GM12878 (cell line): ENCODE measurements at regions not wholly inside any gene's neighbourhood (a gene's known extent, or its start where the extent isn't known, plus 50 kb on each side); places are given as distances from the start of the nearest gene placed in this dataset.

Source experiments
- ATAC-seq: fragments of 200-7000 bp; cut with Tn5 transposase; 3 replicates; pipeline ENCODE4 v1.9.1; 2020; ENCODE audit warnings: mild to moderate bottlenecking, moderate library complexity
- BruUV-seq: library from RNA; stranded (reverse); fragments of 400-500 nt; replicated peaks from 2 replicates; lab custom pipeline; 2021; lab: Mats Ljungman, UMichigan
- CTCF ChIA-PET: fragments of 300-600 bp; sonication (Branson Sonifier 250); formaldehyde crosslinking; extraction: SDS; loops from one replicate; lab custom pipeline; 2021; ENCODE audit warnings: inconsistent platforms; lab: Yijun Ruan, JAX
- POLR2A ChIA-PET: fragments of 350-600 bp; formaldehyde crosslinking; extraction: SDS; loops from one replicate; lab custom pipeline; 2021; ENCODE audit warnings: inconsistent platforms; lab: Charles Lee
- RAD21 ChIA-PET: fragments of 300-600 bp; sonication (Branson Sonifier 250); formaldehyde crosslinking; loops from one replicate; lab custom pipeline; 2023; ENCODE audit warnings: antibody characterized with exemption; ENCODE audit not compliant: unreplicated experiment; lab: Charles Lee
- SMC1A ChIA-PET: fragments of 300-600 bp; sonication (Branson Sonifier 250); formaldehyde crosslinking; loops from one replicate; lab custom pipeline; 2023; ENCODE audit not compliant: unreplicated experiment, uncharacterized antibody; lab: Charles Lee
- DNase-seq: peaks from one replicate; pipeline ENCODE4 v3.0.0-alpha.2; 2011; ENCODE audit warnings: low read depth, low spot score
- FAIRE-seq: peaks from 3 replicates; lab custom pipeline; 2011; peaks lifted over from hg19 to GRCh38; lab: Jason Lieb, UNC
- H2AFZ ChIP-seq: 2 replicates; pipeline ENCODE4 v1.6.0; 2011; ENCODE audit warnings: low read depth, low read length, control low read depth; ENCODE audit not compliant: control insufficient read depth
- H3K27ac ChIP-seq: 2 replicates; pipeline ENCODE4 v1.5.1; 2011; ENCODE audit warnings: control low read depth; ENCODE audit not compliant: control insufficient read depth, insufficient read depth
- H3K27me3 ChIP-seq, 2 experiments: replicated peaks in 1 of 2; 2 replicates each; pipeline versions ENCODE4 v1.6.0 to v1.6.1; 2011; ENCODE audit warnings: low read length in 1 of 2; ENCODE audit not compliant: control insufficient read depth in 2 of 2, insufficient read depth in 2 of 2
- H3K36me3 ChIP-seq, 2 experiments: 2 replicates each; pipeline ENCODE4 v1.5.1; 2011; ENCODE audit warnings: low read length in 1 of 2; ENCODE audit not compliant: control insufficient read depth in 2 of 2, insufficient read depth in 2 of 2
- H3K4me1 ChIP-seq: 2 replicates; pipeline ENCODE4 v1.6.1; 2011; ENCODE audit warnings: mild to moderate bottlenecking, low read length, moderate library complexity, mixed read lengths; ENCODE audit not compliant: control insufficient read depth, insufficient read depth
- H3K4me2 ChIP-seq: 2 replicates; pipeline ENCODE4 v1.6.0; 2011; ENCODE audit warnings: control low read depth; ENCODE audit not compliant: control insufficient read depth, insufficient read depth
- H3K4me3 ChIP-seq: fragments of 200-600 bp; sonication (generic); 2 replicates; pipeline ENCODE4 v1.5.1; 2016
- H3K79me2 ChIP-seq: 2 replicates; pipeline ENCODE4 v1.6.0; 2011; ENCODE audit warnings: low read length; ENCODE audit not compliant: control insufficient read depth, insufficient read depth
- H3K9ac ChIP-seq: 2 replicates; pipeline ENCODE4 v1.8.0; 2011; ENCODE audit warnings: low read length, control low read depth, mixed read lengths; ENCODE audit not compliant: control insufficient read depth, insufficient read depth
- H3K9me3 ChIP-seq: replicated peaks from 3 replicates; pipeline ENCODE4 v1.5.1; 2011; ENCODE audit warnings: mild to moderate bottlenecking, low read length; ENCODE audit not compliant: control insufficient read depth, insufficient read depth
- H4K20me1 ChIP-seq: 2 replicates; pipeline ENCODE4 v1.6.0; 2011; ENCODE audit not compliant: control insufficient read depth, insufficient read depth
- BCL11A ChIP-seq: IDR thresholded peaks from 2 replicates; pipeline ENCODE4 v1.6.1; 2011; ENCODE audit warnings: low read depth, low read length
- BMI1 ChIP-seq: fragments of 450-650 bp; IDR thresholded peaks from 2 replicates; pipeline ENCODE4 v1.6.1; 2016; ENCODE audit warnings: mild to moderate bottlenecking, moderate library complexity, borderline replicate concordance
- CHD2 ChIP-seq: IDR thresholded peaks from 2 replicates; pipeline ENCODE4 v1.6.1; 2011; ENCODE audit warnings: low read depth, low read length, improper control_type of control experiment, borderline replicate concordance
- CHD4 ChIP-seq: fragments of 200-600 bp; sonication (generic); IDR thresholded peaks from 2 replicates; pipeline ENCODE4 v1.6.1; 2016; ENCODE audit warnings: mild to moderate bottlenecking
- CREM ChIP-seq: IDR thresholded peaks from 2 replicates; pipeline ENCODE4 v1.6.1; 2014; ENCODE audit warnings: antibody characterized with exemption, low read depth
- DPF2 ChIP-seq: fragments of 450-650 bp; IDR thresholded peaks from 2 replicates; pipeline ENCODE4 v1.6.1; 2017; ENCODE audit warnings: mild to moderate bottlenecking
- FOXM1 ChIP-seq: IDR thresholded peaks from 2 replicates; pipeline ENCODE4 v1.6.1; 2012; ENCODE audit warnings: low read depth, mild to moderate bottlenecking, inconsistent platforms, low read length, moderate library complexity
- GATAD2B ChIP-seq: fragments of 450-650 bp; conservative IDR thresholded peaks from 2 replicates; pipeline ENCODE4 v1.6.1; 2017; ENCODE audit warnings: low read depth, mild to moderate bottlenecking, moderate library complexity
- NFYB ChIP-seq: IDR thresholded peaks from 2 replicates; pipeline ENCODE4 v1.6.1; 2011; ENCODE audit warnings: low read depth, mild to moderate bottlenecking, low read length, improper control_type of control experiment, moderate library complexity; ENCODE audit not compliant: insufficient read depth
- RBBP5 ChIP-seq: fragments of 200-600 bp; sonication (generic); conservative IDR thresholded peaks from 2 replicates; pipeline ENCODE4 v1.6.1; 2016
- RCOR1 ChIP-seq: conservative IDR thresholded peaks from 2 replicates; pipeline ENCODE4 v1.6.1; 2012; ENCODE audit warnings: low read depth, low read length, improper control_type of control experiment
- SIN3A ChIP-seq: IDR thresholded peaks from 2 replicates; pipeline ENCODE4 v1.6.1; 2012; ENCODE audit warnings: low read depth, low read length, improper control_type of control experiment
- TCF7 ChIP-seq: IDR thresholded peaks from 2 replicates; pipeline ENCODE4 v1.6.1; 2014; ENCODE audit warnings: antibody characterized with exemption, borderline replicate concordance
- WGBS: methylation state at CpG from one replicate; pipeline ENCODE4 v1.1.6; 2016; ENCODE audit warnings: low lambda C conversion rate; ENCODE audit not compliant: insufficient replicate concordance, insufficient coverage; ENCODE audit errors: missing lambda C conversion rate; 5-methylcytosine and 5-hydroxymethylcytosine counted together
- in situ Hi-C: fragments of 300-500 bp; cut with MboI; formaldehyde crosslinking; loops from 9 replicates; pipeline ENCODE4 v1.14.3; 2018; ENCODE audit warnings: mixed read lengths
- intact Hi-C: fragments of 100-400 bp; cut with micrococcal nuclease; formaldehyde crosslinking; loops from one replicate; pipeline ENCODE4 v1.14.2; 2022; ENCODE audit not compliant: unreplicated experiment
- TF ChIP-seq, protein P1 (sequence below): fragments of 450-650 bp; IDR thresholded peaks from 2 replicates; pipeline ENCODE4 v1.6.1; 2017; ENCODE audit warnings: mild to moderate bottlenecking
- TF ChIP-seq, protein P2 (sequence below): IDR thresholded peaks from 2 replicates; pipeline ENCODE4 v1.6.1; 2011; ENCODE audit warnings: borderline replicate concordance, low read depth, mild to moderate bottlenecking, moderate library complexity, mixed read lengths, low read length; ENCODE audit not compliant: insufficient read depth; ENCODE audit errors: extremely low read length
- TF ChIP-seq, protein P3 (sequence below): fragments of 450-650 bp; IDR thresholded peaks from 2 replicates; pipeline ENCODE4 v1.6.1; 2017; ENCODE audit warnings: mild to moderate bottlenecking, moderate library complexity

DNA sequence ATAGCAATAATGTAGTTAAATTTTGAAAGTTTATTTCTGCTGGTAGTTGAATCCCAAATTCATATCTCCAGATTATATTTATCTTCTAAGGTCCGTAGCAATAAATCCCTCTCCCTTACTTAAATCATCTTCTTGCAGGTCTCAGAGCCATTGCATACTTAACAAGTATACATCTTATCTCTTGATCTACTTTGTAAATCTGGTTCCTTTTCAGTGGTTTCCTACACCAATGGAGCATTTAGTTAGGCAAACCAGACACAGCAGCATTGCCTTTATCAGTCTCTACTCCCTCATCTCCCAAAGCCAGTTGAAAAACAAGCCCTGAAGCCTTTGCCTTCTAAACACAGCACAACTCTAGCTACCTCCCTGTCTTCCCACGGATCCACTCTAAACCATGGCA is 440.9 kb downstream of the CNTN6 start:
- no peak overlapping the region for H3K9ac ChIP-seq
- H3K27ac ChIP-seq = no peak overlapping the region
- ATAC-seq = no peak
- no peaks in the 10 kb centered on the region for H4K20me1 ChIP-seq
- no peaks in the 10 kb centered on the region for H3K27me3 ChIP-seq
- H3K4me2 ChIP-seq = no peak overlapping the region
- 21% methylated on average over 2 of the region's 2 CpGs for WGBS
- POLR2A ChIA-PET = no interaction called here
- no peak overlapping the region for H2AFZ ChIP-seq
- FAIRE-seq = no peak
- no peak for DNase-seq
- no peak overlapping the region for H3K4me3 ChIP-seq
- no TSS peak for BruUV-seq
- no peaks in the 10 kb centered on the region for H3K79me2 ChIP-seq
- H3K36me3 ChIP-seq = no peaks in the 10 kb centered on the region
- no peaks in the 10 kb centered on the region for H3K4me1 ChIP-seq
- SMC1A ChIA-PET = no interaction called here
- H3K9me3 ChIP-seq = no peaks in the 10 kb centered on the region
- TF ChIP-seq CHD2 (no peak), NFYB (no peak), CHD4 (no peak), BMI1 (no peak), TCF7 (no peak), GATAD2B (no peak), FOXM1 (no peak), RBBP5 (no peak), DPF2 (no peak), SIN3A (no peak), BCL11A (no peak), RCOR1 (no peak), CREM (no peak)
- TF ChIP-seq, protein P1, sequence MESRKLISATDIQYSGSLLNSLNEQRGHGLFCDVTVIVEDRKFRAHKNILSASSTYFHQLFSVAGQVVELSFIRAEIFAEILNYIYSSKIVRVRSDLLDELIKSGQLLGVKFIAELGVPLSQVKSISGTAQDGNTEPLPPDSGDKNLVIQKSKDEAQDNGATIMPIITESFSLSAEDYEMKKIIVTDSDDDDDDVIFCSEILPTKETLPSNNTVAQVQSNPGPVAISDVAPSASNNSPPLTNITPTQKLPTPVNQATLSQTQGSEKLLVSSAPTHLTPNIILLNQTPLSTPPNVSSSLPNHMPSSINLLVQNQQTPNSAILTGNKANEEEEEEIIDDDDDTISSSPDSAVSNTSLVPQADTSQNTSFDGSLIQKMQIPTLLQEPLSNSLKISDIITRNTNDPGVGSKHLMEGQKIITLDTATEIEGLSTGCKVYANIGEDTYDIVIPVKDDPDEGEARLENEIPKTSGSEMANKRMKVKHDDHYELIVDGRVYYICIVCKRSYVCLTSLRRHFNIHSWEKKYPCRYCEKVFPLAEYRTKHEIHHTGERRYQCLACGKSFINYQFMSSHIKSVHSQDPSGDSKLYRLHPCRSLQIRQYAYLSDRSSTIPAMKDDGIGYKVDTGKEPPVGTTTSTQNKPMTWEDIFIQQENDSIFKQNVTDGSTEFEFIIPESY = no peak
- TF ChIP-seq, protein P2, sequence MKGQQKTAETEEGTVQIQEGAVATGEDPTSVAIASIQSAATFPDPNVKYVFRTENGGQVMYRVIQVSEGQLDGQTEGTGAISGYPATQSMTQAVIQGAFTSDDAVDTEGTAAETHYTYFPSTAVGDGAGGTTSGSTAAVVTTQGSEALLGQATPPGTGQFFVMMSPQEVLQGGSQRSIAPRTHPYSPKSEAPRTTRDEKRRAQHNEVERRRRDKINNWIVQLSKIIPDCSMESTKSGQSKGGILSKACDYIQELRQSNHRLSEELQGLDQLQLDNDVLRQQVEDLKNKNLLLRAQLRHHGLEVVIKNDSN = no peak
- TF ChIP-seq, protein P3, sequence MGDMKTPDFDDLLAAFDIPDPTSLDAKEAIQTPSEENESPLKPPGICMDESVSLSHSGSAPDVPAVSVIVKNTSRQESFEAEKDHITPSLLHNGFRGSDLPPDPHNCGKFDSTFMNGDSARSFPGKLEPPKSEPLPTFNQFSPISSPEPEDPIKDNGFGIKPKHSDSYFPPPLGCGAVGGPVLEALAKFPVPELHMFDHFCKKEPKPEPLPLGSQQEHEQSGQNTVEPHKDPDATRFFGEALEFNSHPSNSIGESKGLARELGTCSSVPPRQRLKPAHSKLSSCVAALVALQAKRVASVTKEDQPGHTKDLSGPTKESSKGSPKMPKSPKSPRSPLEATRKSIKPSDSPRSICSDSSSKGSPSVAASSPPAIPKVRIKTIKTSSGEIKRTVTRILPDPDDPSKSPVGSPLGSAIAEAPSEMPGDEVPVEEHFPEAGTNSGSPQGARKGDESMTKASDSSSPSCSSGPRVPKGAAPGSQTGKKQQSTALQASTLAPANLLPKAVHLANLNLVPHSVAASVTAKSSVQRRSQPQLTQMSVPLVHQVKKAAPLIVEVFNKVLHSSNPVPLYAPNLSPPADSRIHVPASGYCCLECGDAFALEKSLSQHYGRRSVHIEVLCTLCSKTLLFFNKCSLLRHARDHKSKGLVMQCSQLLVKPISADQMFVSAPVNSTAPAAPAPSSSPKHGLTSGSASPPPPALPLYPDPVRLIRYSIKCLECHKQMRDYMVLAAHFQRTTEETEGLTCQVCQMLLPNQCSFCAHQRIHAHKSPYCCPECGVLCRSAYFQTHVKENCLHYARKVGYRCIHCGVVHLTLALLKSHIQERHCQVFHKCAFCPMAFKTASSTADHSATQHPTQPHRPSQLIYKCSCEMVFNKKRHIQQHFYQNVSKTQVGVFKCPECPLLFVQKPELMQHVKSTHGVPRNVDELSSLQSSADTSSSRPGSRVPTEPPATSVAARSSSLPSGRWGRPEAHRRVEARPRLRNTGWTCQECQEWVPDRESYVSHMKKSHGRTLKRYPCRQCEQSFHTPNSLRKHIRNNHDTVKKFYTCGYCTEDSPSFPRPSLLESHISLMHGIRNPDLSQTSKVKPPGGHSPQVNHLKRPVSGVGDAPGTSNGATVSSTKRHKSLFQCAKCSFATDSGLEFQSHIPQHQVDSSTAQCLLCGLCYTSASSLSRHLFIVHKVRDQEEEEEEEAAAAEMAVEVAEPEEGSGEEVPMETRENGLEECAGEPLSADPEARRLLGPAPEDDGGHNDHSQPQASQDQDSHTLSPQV = no peak
- intact Hi-C loops (no loop called here), in situ Hi-C loops (no loop called here)
- CTCF ChIA-PET = no interaction called here
- RAD21 ChIA-PET = no interaction called here
